ENCODE measurements at regions not wholly inside any gene's neighbourhood (a gene's known extent, or its start where the extent isn't known, plus 50 kb on each side); places are given as distances from the start of the nearest gene placed in this dataset.

GRCh38 chr12:73629893-73630831, 907.5 kb upstream of the ATXN7L3B start:
- intact Hi-C loops (cut with micrococcal nuclease; ENCODE audit: unreplicated experiment), result no loop called here
- CTCF ChIA-PET, result no interaction called here
- no peak for TF ChIP-seq CTCF (IDR thresholded peaks at IDR 0.05)

DNA sequence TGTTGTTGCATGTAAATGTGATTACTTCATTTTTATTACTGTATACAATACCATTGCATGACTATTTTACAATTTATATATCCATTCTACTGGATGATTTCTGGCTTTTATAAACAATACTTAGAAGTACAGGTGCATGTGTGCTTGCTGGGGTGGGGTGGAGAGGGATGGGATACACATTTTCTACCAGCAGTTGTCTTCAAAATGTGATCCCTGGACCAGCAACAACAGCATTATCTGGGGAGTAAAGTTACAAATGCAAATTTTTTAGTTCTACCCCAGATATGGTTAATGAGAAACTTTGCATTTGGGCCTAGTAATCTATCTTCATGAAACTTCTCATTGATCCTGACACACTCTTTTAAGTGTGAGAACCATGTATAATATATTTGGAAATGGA, 905.4 kb upstream of the ATXN7L3B start:
- Histone ChIP-seq H3K4me3 (ENCODE audit: low read depth in 2 of 2, low read length in 2 of 2) (no peak overlapping the region), H3K4me1 (ENCODE audit: control insufficient read depth, insufficient read depth, low read length) (no peaks in the 10 kb centered on the region), H3K9me3 (ENCODE audit: control insufficient read depth, insufficient read depth, low read depth, low read length) (no peaks in the 10 kb centered on the region; the same call in 1 of the 2 replicates), H3K27ac (ENCODE audit: low read length) (no peak overlapping the region), H3K27me3 (ENCODE audit: control insufficient read depth, insufficient read depth, low read length) (no peaks in the 10 kb centered on the region), H3K36me3 (ENCODE audit: control insufficient read depth, insufficient read depth, low read length) (no peaks in the 10 kb centered on the region)
- in situ Hi-C loops (cut with HindIII; ENCODE audit: low pct_unique_long_range_greater_than_20kb, low sequenced_read_pairs) (no loop called here), intact Hi-C loops (cut with micrococcal nuclease; ENCODE audit: unreplicated experiment) (no loop called here)
- ATAC-seq, result no peak
- ChIA-PET CTCF (no interaction called here), POLR2A (no interaction called here)
- no TSS peak for BruUV-seq (replicated peaks)
- no peak for DNase-seq (ENCODE audit: low read depth, low spot score)
- TF ChIP-seq CTCF (IDR thresholded peaks at IDR 0.05) (no peak), SIN3A (IDR thresholded peaks at IDR 0.05; ENCODE audit: borderline replicate concordance, insufficient read depth, low read depth, low read length) (no peak), POLR2AphosphoS5 (IDR thresholded peaks at IDR 0.05; ENCODE audit: low read depth, low read length) (no peak), REST (IDR thresholded peaks at IDR 0.05; ENCODE audit: insufficient read depth in 1 of 2, low read depth in 2 of 2, low read length in 1 of 2) (no peak), TCF7L2 (IDR thresholded peaks at IDR 0.05; ENCODE audit: low read depth, low read length) (no peak)

More at GRCh38 chr12:73629893-73630831, 907.5 kb upstream of the ATXN7L3B start:
- Histone ChIP-seq H3K27me3 (ENCODE audit: control insufficient read depth, insufficient read depth, low read length) (no peaks in the 10 kb centered on the region), H3K9me3 (ENCODE audit: control insufficient read depth, insufficient read depth, low read depth, low read length) (no peaks in the 10 kb centered on the region; the same call in 1 of the 2 replicates), H3K4me3 (ENCODE audit: low read depth in 2 of 2, low read length in 2 of 2) (no peak overlapping the region), H3K4me1 (ENCODE audit: control insufficient read depth, insufficient read depth, low read length) (no peaks in the 10 kb centered on the region), H3K27ac (ENCODE audit: low read length) (no peak overlapping the region), H3K36me3 (ENCODE audit: control insufficient read depth, insufficient read depth, low read length) (no peaks in the 10 kb centered on the region)
- BruUV-seq (replicated peaks), result no TSS peak
- POLR2A ChIA-PET, result no interaction called here
- no peak for DNase-seq (ENCODE audit: low read depth, low spot score)
- no peak for ATAC-seq
- in situ Hi-C loops (cut with HindIII; ENCODE audit: low pct_unique_long_range_greater_than_20kb, low sequenced_read_pairs), result no loop called here

All from Panc1 (cell line).